ENCODE measurements at regions not wholly inside any gene's neighbourhood (a gene's known extent, or its start where the extent isn't known, plus 50 kb on each side); places are given as distances from the start of the nearest gene placed in this dataset.
"Not testable (repeated sequence)": the region's sequence is repeated elsewhere in the genome, so short reads cannot be mapped to it uniquely, and the experiment has no call there.

- no peak for DNase-seq
These were observed 419.2 kb downstream of the AGTPBP1 start for GRCh38 chr9:85322592-85322991.

GRCh38 chr9:85321561-85321960 is 420.2 kb downstream of the AGTPBP1 start:
- DNase-seq: no peak

GRCh38 chr9:85319936-85320656 is 421.7 kb downstream of the AGTPBP1 start:
- no peak for DNase-seq

- DNase-seq: not testable (repeated sequence)
These were observed 426.2 kb downstream of the AGTPBP1 start for GRCh38 chr9:85315535-85315934.

DNA sequence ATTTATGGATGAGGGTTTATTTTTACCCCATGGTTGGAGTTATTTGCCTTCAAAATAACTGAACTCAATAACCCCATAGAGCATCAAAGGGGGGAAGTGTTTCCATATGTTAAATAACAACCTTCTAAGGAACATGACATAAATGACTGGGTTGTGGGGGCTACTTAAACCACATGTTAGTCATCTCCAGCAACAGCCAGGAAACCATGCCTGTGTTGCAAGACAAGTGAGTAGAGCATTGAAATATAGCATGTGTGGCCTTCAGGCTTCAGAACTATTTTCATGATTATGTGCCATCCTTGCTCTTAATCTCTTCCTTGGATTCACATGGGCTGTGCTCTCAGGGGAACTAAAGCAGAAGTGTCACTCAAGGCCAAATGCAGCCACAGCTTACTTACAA is 431.2 kb downstream of the AGTPBP1 start:
- no peak for DNase-seq

DNA sequence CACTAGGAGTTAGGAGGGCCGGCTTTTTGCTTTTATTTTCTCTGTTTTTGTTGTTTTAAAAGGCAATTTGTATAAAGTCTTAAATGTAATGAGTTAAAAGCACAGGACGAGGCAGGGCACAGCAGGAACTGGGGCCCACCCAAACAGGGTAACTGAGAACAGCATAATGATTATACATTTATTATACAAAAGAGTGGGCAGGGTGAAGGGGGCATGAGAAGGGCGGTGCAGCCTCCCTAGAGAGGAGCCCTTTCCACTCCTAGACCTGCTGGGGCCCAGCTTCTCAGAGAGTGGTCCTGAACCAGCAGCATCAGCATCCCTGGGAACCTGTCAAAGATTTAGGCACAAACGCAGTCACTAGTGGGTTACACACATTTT is 438.0 kb downstream of the AGTPBP1 start:
- DNase-seq: no peak

- DNase-seq: no peak
These were observed 438.6 kb downstream of the AGTPBP1 start for GRCh38 chr9:85302938-85303756.

DNA sequence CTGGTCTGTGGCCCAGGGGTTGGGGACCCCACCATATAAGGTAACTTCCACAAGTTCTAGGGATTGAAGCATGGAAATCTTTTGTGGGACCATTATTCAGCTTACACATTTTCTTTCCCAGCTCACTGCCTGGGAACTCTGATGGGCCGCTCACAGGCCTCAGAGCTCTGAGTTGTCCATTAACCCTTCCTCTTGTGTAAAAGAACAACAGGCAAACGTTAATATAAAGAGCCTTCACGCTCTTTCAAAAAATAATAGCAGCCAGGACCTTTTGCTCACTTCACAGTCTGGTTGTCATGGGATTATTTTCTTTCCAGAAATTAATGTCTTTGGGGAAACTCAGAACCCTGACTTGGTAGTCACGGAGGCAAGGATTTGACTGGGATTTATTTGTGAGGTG is 443.3 kb downstream of the AGTPBP1 start:
- DNase-seq: no peak

- DNase-seq: not testable (repeated sequence)
These were observed 446.5 kb downstream of the AGTPBP1 start for GRCh38 chr9:85295244-85295643.

DNA sequence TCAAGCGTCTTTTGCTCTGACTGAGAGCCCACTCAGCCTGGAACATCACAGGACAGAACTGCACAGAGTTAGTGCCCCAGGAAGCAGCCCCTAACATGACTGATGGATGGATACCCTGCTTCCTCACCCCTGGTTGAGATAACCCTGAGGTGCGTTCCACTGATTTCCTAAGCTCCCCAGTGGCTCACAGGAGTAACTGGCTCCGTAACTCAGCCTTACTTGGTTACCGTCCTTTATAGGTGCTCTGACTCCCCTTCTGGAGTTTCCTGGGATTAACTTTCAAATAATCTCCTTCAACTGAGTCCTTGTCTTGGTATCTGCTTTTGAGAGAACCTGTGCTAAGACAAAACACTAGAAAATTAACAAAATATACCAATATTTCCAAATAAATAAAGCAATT is 449.5 kb downstream of the AGTPBP1 start:
- no peak for DNase-seq

GRCh38 chr9:85291266-85291665 is 450.5 kb downstream of the AGTPBP1 start:
- DNase-seq: no peak

DNA sequence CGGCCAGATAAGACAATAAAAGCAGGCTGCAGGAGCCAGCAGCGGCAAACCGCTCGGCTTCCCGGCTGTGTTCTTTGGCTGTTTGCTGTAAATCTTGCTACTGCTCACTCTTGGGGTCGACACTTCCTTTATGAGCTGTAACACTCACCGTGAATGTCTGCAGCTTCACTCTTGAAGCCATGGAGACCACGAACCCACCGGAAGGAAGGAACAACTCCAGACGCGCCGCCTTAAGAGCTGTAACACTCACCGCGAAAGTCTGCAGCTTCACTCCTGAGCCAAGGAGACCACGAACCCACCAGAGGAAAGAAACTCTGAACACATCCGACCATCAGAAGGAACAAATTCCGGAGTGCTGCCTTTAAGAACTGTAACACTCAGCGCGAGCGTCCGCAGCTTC is 451.7 kb downstream of the AGTPBP1 start:
- DNase-seq: no peak

DNA sequence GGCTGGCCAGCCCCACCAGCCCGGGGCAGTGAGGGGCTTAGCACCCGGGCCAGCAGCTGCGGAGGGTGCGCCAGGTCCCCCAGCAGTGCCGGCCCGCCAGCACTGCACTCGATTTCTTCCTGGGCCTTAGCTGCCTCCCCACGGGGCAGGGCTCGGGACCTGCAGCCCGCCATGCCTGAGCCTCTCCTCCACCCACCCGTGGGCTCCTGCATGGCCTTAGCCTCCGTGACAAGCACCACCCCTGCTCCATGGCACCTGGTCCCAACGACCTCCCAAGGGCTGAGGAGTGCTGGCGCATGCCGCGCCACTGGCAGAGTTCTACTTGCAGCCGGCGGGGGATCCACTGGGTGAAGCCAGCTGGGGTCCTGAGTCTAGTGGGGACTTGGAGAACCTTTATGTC is 452.6 kb downstream of the AGTPBP1 start:
- no peak for DNase-seq

DNA sequence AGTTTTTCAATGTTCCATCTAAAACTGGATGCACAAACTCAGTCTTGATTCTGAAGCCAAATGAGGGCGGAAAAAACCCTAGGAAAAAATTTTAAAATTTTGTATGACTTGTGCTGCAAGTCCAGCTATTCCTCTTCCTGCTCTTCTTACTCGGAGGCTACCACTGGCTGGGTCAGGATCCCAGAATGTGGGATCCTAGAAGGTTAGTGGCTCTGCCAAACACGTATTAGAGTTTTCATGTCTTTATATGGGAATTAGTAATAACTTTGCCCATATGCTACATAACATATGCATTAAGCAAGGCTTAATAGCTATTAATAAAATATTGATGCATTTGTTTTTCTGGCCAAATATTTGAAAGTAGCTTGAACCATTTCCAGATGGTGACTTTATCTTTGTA is 458.3 kb downstream of the AGTPBP1 start:
- no peak for DNase-seq

DNA sequence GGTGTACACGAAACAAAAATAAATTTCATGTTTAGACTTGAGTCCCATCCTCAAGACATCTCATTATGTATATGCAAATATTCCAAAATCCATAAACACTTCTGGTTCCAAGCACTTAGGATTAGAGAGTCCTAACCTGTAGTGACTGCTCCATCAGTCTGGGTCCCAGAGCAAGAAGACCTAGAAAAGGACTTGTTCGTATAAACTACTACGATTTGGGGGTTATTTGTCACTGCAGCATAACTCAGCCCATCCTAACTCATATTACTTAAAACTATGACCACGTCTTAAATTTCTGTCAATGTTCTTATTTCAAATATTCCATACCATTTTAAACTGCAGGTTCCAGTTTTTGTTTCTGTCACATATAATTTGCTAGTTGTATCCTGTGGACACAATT is 463.0 kb downstream of the AGTPBP1 start:
- no peak for DNase-seq

DNA sequence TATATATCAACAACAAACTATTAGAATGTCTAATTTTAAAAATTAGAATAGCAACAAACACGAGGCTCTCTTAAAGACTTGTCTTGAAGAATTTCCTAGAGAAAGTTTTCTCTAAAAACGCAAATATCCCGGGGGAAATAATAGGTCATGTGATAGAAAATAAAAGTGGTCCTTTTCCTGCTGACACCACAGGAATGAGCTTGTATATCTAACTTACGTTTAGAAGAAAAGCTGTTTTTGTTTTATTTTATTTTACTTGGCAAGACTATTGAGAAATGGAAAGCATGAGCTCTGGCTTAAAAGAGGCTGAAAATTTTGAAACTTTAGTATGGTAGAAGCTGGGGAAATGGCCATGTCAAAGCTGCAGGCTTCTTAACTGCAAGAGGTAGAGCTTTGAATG is 465.0 kb downstream of the AGTPBP1 start:
- no peak for DNase-seq

DNA sequence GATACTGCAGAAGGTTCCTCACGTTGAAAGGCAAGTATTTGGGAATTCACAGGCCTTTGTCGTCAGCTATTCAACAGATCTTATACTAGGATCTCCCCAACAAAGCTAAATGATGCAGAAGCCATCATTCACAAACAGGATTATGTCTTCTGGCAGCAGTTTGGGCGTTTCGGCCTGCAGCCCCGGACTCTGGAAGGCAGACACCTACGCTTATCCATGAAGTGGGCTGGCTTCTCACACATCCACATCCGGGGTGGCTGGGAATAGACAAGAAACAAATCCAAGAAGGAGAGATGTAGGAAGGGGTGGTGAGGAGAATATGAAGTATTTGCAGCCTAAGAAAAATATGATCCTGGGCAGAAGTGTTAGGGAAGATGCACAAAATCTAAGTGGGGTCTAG is 471.9 kb downstream of the AGTPBP1 start:
- DNase-seq: no peak

- no peak for DNase-seq
These were observed 473.6 kb downstream of the AGTPBP1 start for GRCh38 chr9:85268131-85268530.

- DNase-seq: no peak
These were observed 477.1 kb downstream of the AGTPBP1 start for GRCh38 chr9:85264695-85265094.

DNA sequence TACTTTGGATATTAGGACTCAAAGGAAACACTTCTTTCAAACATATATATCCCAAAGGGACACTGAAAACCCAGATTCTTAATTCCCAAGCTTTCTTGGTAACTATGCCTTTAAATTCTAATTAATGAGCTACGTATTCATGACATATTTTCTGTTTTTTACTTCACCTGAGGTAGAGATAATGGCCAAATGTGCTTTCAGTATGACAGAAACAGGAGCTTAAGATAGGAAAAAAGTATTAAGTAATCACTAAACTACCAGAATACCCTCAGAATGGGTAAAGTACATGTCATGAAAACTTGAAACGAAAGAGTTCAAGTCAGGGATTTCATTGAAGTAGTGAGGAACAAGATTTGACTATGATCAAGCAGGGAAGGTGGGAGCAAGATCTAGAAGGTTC is 478.5 kb downstream of the AGTPBP1 start:
- DNase-seq: no peak

GRCh38 chr9:85262333-85262732 is 479.4 kb downstream of the AGTPBP1 start:
- DNase-seq: no peak

DNA sequence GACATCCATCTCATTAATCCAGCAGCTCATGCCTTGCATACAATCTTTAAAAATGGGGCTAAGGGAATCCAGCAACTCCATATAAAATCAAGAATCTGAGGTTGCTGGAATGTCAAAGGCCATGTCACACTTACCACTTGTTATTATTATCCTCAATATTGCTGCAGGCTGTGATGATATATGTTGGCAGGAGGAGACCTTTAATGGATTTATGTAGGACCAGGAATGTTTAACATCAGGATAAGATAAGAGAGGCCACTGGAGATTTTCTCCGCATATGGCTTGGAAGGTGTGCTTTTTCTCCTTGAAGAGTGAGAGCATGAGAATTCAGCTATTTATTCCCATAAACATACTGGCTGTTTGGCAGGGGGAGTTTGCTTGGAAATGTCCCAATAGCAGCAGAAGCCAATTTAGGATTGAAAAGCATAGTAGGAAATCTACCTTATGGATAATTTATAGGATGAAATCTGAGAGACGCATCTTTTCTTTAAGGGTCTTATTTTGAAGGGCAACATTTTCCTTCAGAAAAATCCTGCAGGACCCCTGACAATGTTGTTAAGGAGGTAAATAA is 481.4 kb downstream of the AGTPBP1 start:
- no peak for DNase-seq

- peak; percentile 18 for DNase-seq
These were observed 482.9 kb downstream of the AGTPBP1 start for GRCh38 chr9:85258823-85259370.

DNA sequence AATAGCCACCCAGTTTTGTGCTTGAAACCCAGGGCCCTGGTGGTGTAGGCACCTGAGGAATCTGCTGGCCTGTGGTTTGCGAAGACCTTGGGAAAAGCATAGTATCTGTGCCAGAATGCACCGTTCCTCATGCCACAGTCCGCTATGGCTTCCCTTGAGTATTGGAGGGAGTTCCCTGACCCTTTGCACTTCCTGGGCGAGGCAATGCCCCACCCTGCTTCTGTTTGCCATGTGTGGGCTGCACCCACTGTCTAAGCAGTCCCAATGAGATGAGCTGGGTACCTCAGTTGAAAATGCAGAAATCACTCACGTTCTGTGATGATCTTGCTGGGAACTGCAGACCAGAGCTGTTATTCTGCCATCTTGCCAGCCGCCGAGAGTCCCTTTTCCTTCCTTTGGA is 483.5 kb downstream of the AGTPBP1 start:
- DNase-seq: no peak

Measured in NCI-H1048 (cell line).